A673 (cell line): ENCODE measurements at regions not wholly inside any gene's neighbourhood (a gene's known extent, or its start where the extent isn't known, plus 50 kb on each side); places are given as distances from the start of the nearest gene placed in this dataset.
"Not testable (repeated sequence)": the region's sequence is repeated elsewhere in the genome, so short reads cannot be mapped to it uniquely, and the experiment has no call there.

ENCODE experiments used
- EZH2 ChIP-seq: fragments of 200-600 bp; sonication (generic); IDR thresholded peaks from 2 replicates; pipeline ENCODE4 v1.6.1; 2017; ENCODE audit warnings: borderline replicate concordance, low read depth, mild to moderate bottlenecking, mixed read lengths, antibody characterized with exemption, low read length; ENCODE audit not compliant: poor library complexity, severe bottlenecking
- TF ChIP-seq, protein P1 (sequence below): fragments of 300-800, 200-600 bp; sonication (generic); conservative IDR thresholded peaks from 2 replicates; pipeline ENCODE4 v1.5.1; 2017; ENCODE audit warnings: low read depth, mild to moderate bottlenecking, antibody characterized with exemption, low read length, moderate library complexity, mixed read lengths

DNA sequence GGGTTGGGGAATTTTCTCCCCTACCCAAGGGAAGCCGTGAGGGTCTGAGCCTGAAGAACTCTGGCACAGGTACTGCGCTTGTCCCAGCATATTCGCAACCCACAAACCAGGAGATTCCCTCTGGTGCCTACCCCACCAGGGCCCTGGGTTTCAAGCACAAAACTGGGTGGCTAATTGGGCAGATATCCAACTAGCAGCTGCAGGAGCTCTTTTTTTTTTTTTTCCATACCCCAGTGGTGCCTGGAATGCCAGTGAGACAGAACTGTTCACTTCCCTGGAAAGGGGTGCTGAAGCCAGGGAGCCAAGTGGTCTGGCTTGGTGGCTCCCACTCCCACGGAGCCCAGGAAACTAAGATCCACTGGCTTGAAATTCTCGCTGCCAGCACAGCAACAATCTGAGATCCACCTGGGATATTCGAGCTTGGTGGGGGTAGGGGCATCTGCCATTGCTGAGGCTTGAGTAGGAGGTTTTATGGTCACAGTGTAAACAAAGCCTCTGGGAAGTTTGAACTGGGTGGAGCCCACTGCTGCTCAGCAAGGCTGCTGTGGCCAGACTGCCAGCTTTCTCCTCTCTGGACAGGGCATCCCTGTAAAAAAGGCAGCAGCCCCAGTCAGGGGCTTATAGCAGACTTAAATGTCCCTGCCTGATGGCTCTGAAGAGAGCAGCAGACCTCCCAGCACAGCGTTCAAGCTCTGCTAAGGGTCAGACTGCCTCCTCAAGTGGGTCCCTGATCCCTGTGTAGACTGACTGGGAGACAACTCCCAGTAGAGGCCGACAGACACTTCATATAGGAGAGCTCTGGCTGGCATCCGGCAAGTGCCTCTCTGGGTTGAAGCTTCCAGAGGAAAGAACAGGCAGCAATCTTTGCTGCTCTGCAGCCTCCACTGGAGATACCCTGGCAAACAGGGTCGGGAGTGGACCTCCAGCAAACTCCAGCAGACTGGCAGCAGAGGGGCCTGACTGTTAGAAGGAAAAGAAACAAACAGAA, 670.1 kb upstream of the IGFBP3 start:
- TF ChIP-seq, protein P1, sequence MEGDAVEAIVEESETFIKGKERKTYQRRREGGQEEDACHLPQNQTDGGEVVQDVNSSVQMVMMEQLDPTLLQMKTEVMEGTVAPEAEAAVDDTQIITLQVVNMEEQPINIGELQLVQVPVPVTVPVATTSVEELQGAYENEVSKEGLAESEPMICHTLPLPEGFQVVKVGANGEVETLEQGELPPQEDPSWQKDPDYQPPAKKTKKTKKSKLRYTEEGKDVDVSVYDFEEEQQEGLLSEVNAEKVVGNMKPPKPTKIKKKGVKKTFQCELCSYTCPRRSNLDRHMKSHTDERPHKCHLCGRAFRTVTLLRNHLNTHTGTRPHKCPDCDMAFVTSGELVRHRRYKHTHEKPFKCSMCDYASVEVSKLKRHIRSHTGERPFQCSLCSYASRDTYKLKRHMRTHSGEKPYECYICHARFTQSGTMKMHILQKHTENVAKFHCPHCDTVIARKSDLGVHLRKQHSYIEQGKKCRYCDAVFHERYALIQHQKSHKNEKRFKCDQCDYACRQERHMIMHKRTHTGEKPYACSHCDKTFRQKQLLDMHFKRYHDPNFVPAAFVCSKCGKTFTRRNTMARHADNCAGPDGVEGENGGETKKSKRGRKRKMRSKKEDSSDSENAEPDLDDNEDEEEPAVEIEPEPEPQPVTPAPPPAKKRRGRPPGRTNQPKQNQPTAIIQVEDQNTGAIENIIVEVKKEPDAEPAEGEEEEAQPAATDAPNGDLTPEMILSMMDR, result not testable (repeated sequence)
- TF ChIP-seq EZH2, result not testable (repeated sequence)
